Keratinocyte (primary cell): ENCODE measurements at regions not wholly inside any gene's neighbourhood (a gene's known extent, or its start where the extent isn't known, plus 50 kb on each side); places are given as distances from the start of the nearest gene placed in this dataset.

Source experiments
- DNase-seq: peaks from one replicate; pipeline ENCODE4 v3.0.0-alpha.2; 2011; ENCODE audit warnings: low read depth, missing footprints, low spot score
- FAIRE-seq: peaks from 2 replicates; lab custom pipeline; 2011; peaks lifted over from hg19 to GRCh38; lab: Jason Lieb, UNC
- H2AFZ ChIP-seq: 2 replicates; pipeline ENCODE4 v1.6.0; 2012; ENCODE audit warnings: low read length, control low read depth, inconsistent platforms; ENCODE audit not compliant: control insufficient read depth
- H3K27ac ChIP-seq: 2 replicates; pipeline ENCODE4 v1.5.1; 2011; ENCODE audit warnings: low read length; ENCODE audit not compliant: control insufficient read depth, insufficient read depth
- H3K27me3 ChIP-seq: 3 replicates; pipeline ENCODE4 v1.6.0; 2011; ENCODE audit warnings: low read length; ENCODE audit not compliant: control insufficient read depth, insufficient read depth; ENCODE audit errors: extremely low read depth
- H3K36me3 ChIP-seq, 2 experiments: 2 replicates in 1 of 2; 3 replicates in 1 of 2; pipeline ENCODE4 v1.5.1; 2011; ENCODE audit warnings: low read length in 2 of 2, mild to moderate bottlenecking in 1 of 2; ENCODE audit not compliant: control insufficient read depth in 2 of 2, insufficient read depth in 2 of 2; ENCODE audit errors: extremely low read depth in 1 of 2
- H3K4me1 ChIP-seq: 3 replicates; pipeline ENCODE4 v1.5.1; 2011; ENCODE audit warnings: low read length; ENCODE audit not compliant: control insufficient read depth, insufficient read depth; ENCODE audit errors: extremely low read depth
- H3K4me2 ChIP-seq: 3 replicates; pipeline ENCODE4 v1.6.0; 2011; ENCODE audit warnings: low read depth, low read length; ENCODE audit not compliant: control insufficient read depth, insufficient read depth; ENCODE audit errors: extremely low read depth
- H3K4me3 ChIP-seq, 3 experiments: fragments of 200-600 bp in 1 of 3; sonication (generic) in 1 of 3; 2 replicates in 2 of 3; 3 replicates in 1 of 3; pipeline ENCODE4 v1.5.1; 2011 to 2016; ENCODE audit warnings: low read length in 3 of 3, mild to moderate bottlenecking in 3 of 3, control low read depth in 2 of 3, inconsistent platforms in 1 of 3, low read depth in 1 of 3, mixed read lengths in 1 of 3, mixed run types in 1 of 3, moderate library complexity in 1 of 3; ENCODE audit not compliant: control insufficient read depth in 2 of 3, insufficient read depth in 2 of 3; ENCODE audit errors: extremely low read depth in 1 of 3
- H3K79me2 ChIP-seq: 2 replicates; pipeline ENCODE4 v1.6.0; 2012; ENCODE audit warnings: low read length; ENCODE audit not compliant: control insufficient read depth, insufficient read depth
- H3K9ac ChIP-seq: 3 replicates; pipeline ENCODE4 v1.6.0; 2011; ENCODE audit warnings: low read length; ENCODE audit not compliant: control insufficient read depth, insufficient read depth; ENCODE audit errors: extremely low read depth
- H3K9me1 ChIP-seq: 3 replicates; pipeline ENCODE4 v1.6.0; 2011; ENCODE audit warnings: low read length; ENCODE audit not compliant: control insufficient read depth, insufficient read depth; ENCODE audit errors: extremely low read depth
- H3K9me3 ChIP-seq: 2 replicates; pipeline ENCODE4 v1.5.1; 2012; ENCODE audit warnings: low read depth, low read length; ENCODE audit not compliant: control insufficient read depth
- H4K20me1 ChIP-seq: 3 replicates; pipeline ENCODE4 v1.6.0; 2011; ENCODE audit warnings: low read length; ENCODE audit not compliant: control insufficient read depth, insufficient read depth; ENCODE audit errors: extremely low read depth
- CTCF ChIP-seq, 3 experiments: IDR thresholded peaks in 1 of 3; conservative IDR thresholded peaks in 1 of 3; optimal IDR thresholded peaks in 1 of 3; 2 replicates in 2 of 3; 3 replicates in 1 of 3; pipeline versions ENCODE3 to v1.5.1; 2011; ENCODE audit warnings: low read length in 3 of 3, mild to moderate bottlenecking in 3 of 3, moderate library complexity in 2 of 3, control low read depth in 1 of 3, inconsistent platforms in 1 of 3; ENCODE audit not compliant: insufficient read depth in 2 of 3; ENCODE audit errors: extremely low read depth in 1 of 3
- EZH2 ChIP-seq: IDR thresholded peaks from one replicate; pipeline ENCODE4 v1.6.1; 2012; ENCODE audit warnings: inconsistent platforms, mild to moderate bottlenecking, low read length, moderate library complexity
- dilution Hi-C: fragments of 300-500 bp; cut with MboI; formaldehyde crosslinking; loops from one replicate; pipeline ENCODE4 v1.7.0; 2020; ENCODE audit warnings: low sequenced_read_pairs; ENCODE audit not compliant: extremely low pct_ligation_motif_present

GRCh38 chr21:19969156-19969555, 1029.1 kb upstream of the NCAM2 start:
- Histone ChIP-seq H3K4me2 (no peak overlapping the region), H3K4me1 (no peaks in the 10 kb centered on the region), H3K9ac (no peak overlapping the region), H3K36me3 (no peaks in the 10 kb centered on the region), H3K9me3 (no peaks in the 10 kb centered on the region), H3K27ac (no peak overlapping the region), H2AFZ (no peak overlapping the region), H3K9me1 (no peaks in the 10 kb centered on the region), H3K4me3 (no peak overlapping the region), H3K27me3 (no peaks in the 10 kb centered on the region), H3K79me2 (no peaks in the 10 kb centered on the region), H4K20me1 (no peaks in the 10 kb centered on the region)
- dilution Hi-C loops: no loop called here
- no peak for DNase-seq
- FAIRE-seq: no peak
- no peak for TF ChIP-seq CTCF (optimal IDR thresholded peaks at IDR 0.05 in 1 of 3, IDR thresholded peaks at IDR 0.05 in 1 of 3, conservative IDR thresholded peaks at IDR 0.05 in 1 of 3; ENCODE audit: extremely low read depth in 1 of 3, insufficient read depth in 2 of 3, low read length in 3 of 3)
- no peak for TF ChIP-seq EZH2

DNA sequence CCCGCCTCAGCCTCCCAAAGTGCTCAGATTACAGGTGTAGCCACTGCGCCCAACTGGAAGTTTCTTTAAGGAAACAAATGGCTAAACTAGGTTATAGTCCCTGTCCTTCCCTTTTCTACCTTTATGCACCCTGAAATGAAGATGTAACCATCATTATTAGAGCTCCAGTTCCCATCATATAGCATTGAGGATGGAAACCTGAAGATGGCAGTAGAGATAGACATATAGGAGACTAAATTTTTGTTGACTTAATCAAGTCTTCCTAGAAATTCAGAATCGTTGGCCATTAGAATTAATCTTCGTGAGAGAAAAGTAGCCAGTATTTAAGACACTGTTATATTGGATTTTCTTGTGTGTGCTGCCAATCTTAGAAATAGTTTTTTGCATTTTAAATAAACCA, 1016.3 kb upstream of the NCAM2 start:
- no peaks in the 10 kb centered on the region for H3K9me3 ChIP-seq
- no peak overlapping the region for H2AFZ ChIP-seq
- no peak for TF ChIP-seq EZH2
- no peak for TF ChIP-seq CTCF (optimal IDR thresholded peaks at IDR 0.05 in 1 of 3, IDR thresholded peaks at IDR 0.05 in 1 of 3, conservative IDR thresholded peaks at IDR 0.05 in 1 of 3; ENCODE audit: extremely low read depth in 1 of 3, insufficient read depth in 2 of 3, low read length in 3 of 3)
- no peak overlapping the region for H3K27ac ChIP-seq
- H3K4me2 ChIP-seq: no peak overlapping the region
- H3K4me3 ChIP-seq: no peak overlapping the region
- no peaks in the 10 kb centered on the region for H3K4me1 ChIP-seq
- H4K20me1 ChIP-seq: no peaks in the 10 kb centered on the region
- DNase-seq: no peak
- H3K9me1 ChIP-seq: no peaks in the 10 kb centered on the region
- FAIRE-seq: no peak
- no peaks in the 10 kb centered on the region for H3K79me2 ChIP-seq
- H3K27me3 ChIP-seq: no peaks in the 10 kb centered on the region
- dilution Hi-C loops: no loop called here
- no peak overlapping the region for H3K9ac ChIP-seq
- no peaks in the 10 kb centered on the region for H3K36me3 ChIP-seq
